ENCODE measurements at regions not wholly inside any gene's neighbourhood (a gene's known extent, or its start where the extent isn't known, plus 50 kb on each side); places are given as distances from the start of the nearest gene placed in this dataset.

GRCh38 chr14:50027816-50028215 is 88.6 kb downstream of the VCPKMT start:
- TF ChIP-seq SIN3A (IDR thresholded peaks at IDR 0.05; ENCODE audit: borderline replicate concordance, insufficient read depth, low read length) (no peak), FOXP2 (optimal IDR thresholded peaks at IDR 0.05; ENCODE audit: borderline replicate concordance, extremely low read depth, extremely low read length, insufficient read depth) (no peak), TAF1 (IDR thresholded peaks at IDR 0.05; ENCODE audit: borderline replicate concordance, insufficient read depth, low read length) (no peak), POLR2AphosphoS5 (IDR thresholded peaks at IDR 0.05; ENCODE audit: low read depth, low read length) (no peak), REST (IDR thresholded peaks at IDR 0.05; ENCODE audit: insufficient read depth in 1 of 2, low read depth in 2 of 2, low read length in 2 of 2) (no peak)

- TF ChIP-seq POLR2AphosphoS5 (IDR thresholded peaks at IDR 0.05; ENCODE audit: low read depth, low read length) (no peak), FOXP2 (optimal IDR thresholded peaks at IDR 0.05; ENCODE audit: borderline replicate concordance, extremely low read depth, extremely low read length, insufficient read depth) (no peak), SIN3A (IDR thresholded peaks at IDR 0.05; ENCODE audit: borderline replicate concordance, insufficient read depth, low read length) (no peak), TAF1 (IDR thresholded peaks at IDR 0.05; ENCODE audit: borderline replicate concordance, insufficient read depth, low read length) (no peak), REST (IDR thresholded peaks at IDR 0.05; ENCODE audit: insufficient read depth in 1 of 2, low read depth in 2 of 2, low read length in 2 of 2) (no peak)
Measured at GRCh38 chr14:50028458-50028857, 87.9 kb downstream of the VCPKMT start.

GRCh38 chr14:50030036-50030435 is 86.3 kb downstream of the VCPKMT start:
- TF ChIP-seq SIN3A (IDR thresholded peaks at IDR 0.05; ENCODE audit: borderline replicate concordance, insufficient read depth, low read length), result no peak
- TF ChIP-seq POLR2AphosphoS5 (IDR thresholded peaks at IDR 0.05; ENCODE audit: low read depth, low read length), result no peak
- no peak for TF ChIP-seq FOXP2 (optimal IDR thresholded peaks at IDR 0.05; ENCODE audit: borderline replicate concordance, extremely low read depth, extremely low read length, insufficient read depth)
- no peak for TF ChIP-seq REST (IDR thresholded peaks at IDR 0.05; ENCODE audit: insufficient read depth in 1 of 2, low read depth in 2 of 2, low read length in 2 of 2)
- no peak for TF ChIP-seq TAF1 (IDR thresholded peaks at IDR 0.05; ENCODE audit: borderline replicate concordance, insufficient read depth, low read length)

- TF ChIP-seq REST (IDR thresholded peaks at IDR 0.05; ENCODE audit: insufficient read depth in 1 of 2, low read depth in 2 of 2, low read length in 2 of 2) (no peak), TAF1 (IDR thresholded peaks at IDR 0.05; ENCODE audit: borderline replicate concordance, insufficient read depth, low read length) (no peak), FOXP2 (optimal IDR thresholded peaks at IDR 0.05; ENCODE audit: borderline replicate concordance, extremely low read depth, extremely low read length, insufficient read depth) (no peak), POLR2AphosphoS5 (IDR thresholded peaks at IDR 0.05; ENCODE audit: low read depth, low read length) (no peak), SIN3A (IDR thresholded peaks at IDR 0.05; ENCODE audit: borderline replicate concordance, insufficient read depth, low read length) (no peak)
Measured at GRCh38 chr14:50031602-50032313, 84.6 kb downstream of the VCPKMT start.

All from PFSK-1 (cell line).